DND-41 (cell line): ENCODE measurements at regions not wholly inside any gene's neighbourhood (a gene's known extent, or its start where the extent isn't known, plus 50 kb on each side); places are given as distances from the start of the nearest gene placed in this dataset.

Source experiments
- EZH2 ChIP-seq: IDR thresholded peaks from 3 replicates; pipeline ENCODE4 v1.6.1; 2012; ENCODE audit warnings: borderline replicate concordance, low read depth, mild to moderate bottlenecking, moderate library complexity, low read length, inconsistent platforms; ENCODE audit not compliant: severe bottlenecking
- TF ChIP-seq, protein P1 (sequence below): IDR thresholded peaks from 2 replicates; pipeline ENCODE4 v1.5.1; 2012; ENCODE audit warnings: borderline replicate concordance, low read length, moderate library complexity, mild to moderate bottlenecking; ENCODE audit not compliant: poor library complexity, severe bottlenecking; ENCODE audit errors: extremely low read depth

GRCh38 chr10:56496186-56496486, 135.1 kb upstream of the ZWINT start:
- TF ChIP-seq, protein P1, sequence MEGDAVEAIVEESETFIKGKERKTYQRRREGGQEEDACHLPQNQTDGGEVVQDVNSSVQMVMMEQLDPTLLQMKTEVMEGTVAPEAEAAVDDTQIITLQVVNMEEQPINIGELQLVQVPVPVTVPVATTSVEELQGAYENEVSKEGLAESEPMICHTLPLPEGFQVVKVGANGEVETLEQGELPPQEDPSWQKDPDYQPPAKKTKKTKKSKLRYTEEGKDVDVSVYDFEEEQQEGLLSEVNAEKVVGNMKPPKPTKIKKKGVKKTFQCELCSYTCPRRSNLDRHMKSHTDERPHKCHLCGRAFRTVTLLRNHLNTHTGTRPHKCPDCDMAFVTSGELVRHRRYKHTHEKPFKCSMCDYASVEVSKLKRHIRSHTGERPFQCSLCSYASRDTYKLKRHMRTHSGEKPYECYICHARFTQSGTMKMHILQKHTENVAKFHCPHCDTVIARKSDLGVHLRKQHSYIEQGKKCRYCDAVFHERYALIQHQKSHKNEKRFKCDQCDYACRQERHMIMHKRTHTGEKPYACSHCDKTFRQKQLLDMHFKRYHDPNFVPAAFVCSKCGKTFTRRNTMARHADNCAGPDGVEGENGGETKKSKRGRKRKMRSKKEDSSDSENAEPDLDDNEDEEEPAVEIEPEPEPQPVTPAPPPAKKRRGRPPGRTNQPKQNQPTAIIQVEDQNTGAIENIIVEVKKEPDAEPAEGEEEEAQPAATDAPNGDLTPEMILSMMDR: no peak
- TF ChIP-seq EZH2: no peak
